GM21576 (cell line): ENCODE measurements at regions not wholly inside any gene's neighbourhood (a gene's known extent, or its start where the extent isn't known, plus 50 kb on each side); places are given as distances from the start of the nearest gene placed in this dataset.
"Not testable (repeated sequence)": the region's sequence is repeated elsewhere in the genome, so short reads cannot be mapped to it uniquely, and the experiment has no call there.

ENCODE experiments used
- ATAC-seq: cut with Tn5 transposase; IDR thresholded peaks from one replicate; pipeline ENCODE4 v1.9.1; 2021; ENCODE audit warnings: mild to moderate bottlenecking, moderate library complexity; ENCODE audit not compliant: unreplicated experiment

DNA sequence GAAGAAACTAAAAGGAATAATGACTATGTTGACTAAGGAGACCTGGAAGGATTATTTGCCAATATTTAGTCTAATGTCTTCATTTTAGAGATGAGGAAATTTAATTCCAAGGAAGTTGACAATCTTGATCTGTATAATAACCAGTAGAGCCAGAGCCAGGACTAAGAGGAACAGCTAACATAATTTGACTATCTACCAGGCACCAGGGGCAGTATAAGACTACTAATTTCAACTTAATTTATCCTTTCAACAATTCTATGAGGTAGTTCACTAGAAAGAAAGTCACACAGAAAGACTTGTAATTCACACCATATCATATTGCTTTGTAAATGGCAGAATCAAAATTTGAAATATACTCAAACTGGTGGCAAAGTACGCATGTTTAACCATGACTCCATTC is 273.0 kb upstream of the STXBP5 start:
- ATAC-seq, result no peak

- ATAC-seq, result no peak
Observed at GRCh38 chr6:146937316-146937715, 266.9 kb upstream of the STXBP5 start.

DNA sequence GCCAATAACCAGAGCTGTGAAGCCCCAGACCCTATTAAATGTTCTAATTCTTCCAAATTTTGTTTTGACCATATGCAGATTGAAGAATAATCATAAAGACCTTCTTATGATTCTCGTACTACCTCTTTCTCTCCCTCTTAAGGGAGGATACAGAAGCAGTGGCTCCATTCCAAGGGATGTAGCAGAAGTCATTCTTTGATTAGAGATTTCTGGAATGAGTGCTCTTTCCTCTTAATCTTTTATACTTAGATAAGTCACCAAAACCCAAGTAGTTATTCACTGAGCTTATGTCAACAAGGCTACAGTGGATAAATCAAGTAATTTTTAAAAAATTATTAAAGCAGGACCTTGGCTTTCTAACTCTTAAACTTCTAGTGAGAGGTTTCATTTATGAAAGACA is 266.0 kb upstream of the STXBP5 start:
- no peak for ATAC-seq

DNA sequence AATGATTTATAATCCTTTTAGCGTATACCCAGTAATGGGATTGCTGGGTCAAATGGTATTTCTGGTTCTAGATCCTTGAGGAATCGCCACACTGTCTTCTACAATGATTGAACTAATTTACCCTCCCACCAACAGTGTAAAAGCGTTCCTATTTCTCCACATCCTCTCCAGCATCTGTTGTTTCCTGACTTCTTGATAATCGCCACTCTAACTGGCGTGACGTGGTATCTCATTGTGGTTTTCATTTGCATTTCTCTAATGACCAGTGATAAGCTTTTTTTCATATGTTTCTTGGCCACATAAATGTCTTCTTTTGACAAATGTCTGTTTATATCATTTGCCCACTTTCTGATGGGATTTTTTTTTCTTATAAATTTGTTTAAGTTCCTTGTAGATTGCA is 264.8 kb upstream of the STXBP5 start:
- ATAC-seq, result not testable (repeated sequence)

DNA sequence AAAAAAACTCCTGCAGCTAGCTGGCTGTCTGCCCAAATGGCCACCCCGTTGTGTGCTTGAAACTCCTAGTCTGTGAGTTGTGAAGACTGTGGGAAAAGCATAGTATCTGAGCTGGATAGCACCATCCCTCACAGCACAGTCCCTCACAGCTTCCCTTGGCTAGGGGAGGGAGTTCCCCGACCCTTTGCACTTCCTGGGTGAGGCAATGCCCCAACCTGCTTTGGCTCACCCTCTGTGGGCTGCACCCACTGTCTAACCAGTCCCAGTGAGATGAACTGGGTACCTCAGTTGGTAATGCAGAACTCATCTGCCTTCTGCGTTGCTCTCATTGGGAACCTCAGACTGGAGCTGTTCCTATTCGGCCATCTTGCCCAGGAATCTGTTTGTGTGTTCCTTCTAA is 260.6 kb upstream of the STXBP5 start:
- ATAC-seq, result no peak

GRCh38 chr6:146944077-146944476 is 260.1 kb upstream of the STXBP5 start:
- no peak for ATAC-seq

DNA sequence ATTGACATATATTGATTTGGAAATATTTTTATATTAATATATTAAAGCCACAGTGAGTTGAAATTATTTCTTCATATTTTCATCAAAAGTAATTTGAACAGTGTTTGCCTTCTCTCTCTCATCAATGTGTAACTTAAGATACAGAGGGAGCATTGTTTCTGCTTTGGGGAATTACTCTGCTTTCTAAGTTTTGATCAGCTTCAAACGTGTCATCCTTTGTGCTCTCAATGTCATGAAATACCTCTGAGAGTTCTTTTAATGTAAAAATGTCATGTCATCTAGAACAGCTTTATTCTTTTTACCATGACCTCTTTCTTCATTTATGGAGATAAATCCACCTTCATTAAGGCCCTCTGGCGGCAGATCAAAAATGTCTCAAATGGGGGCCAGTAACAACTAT is 259.4 kb upstream of the STXBP5 start:
- ATAC-seq, result no peak

DNA sequence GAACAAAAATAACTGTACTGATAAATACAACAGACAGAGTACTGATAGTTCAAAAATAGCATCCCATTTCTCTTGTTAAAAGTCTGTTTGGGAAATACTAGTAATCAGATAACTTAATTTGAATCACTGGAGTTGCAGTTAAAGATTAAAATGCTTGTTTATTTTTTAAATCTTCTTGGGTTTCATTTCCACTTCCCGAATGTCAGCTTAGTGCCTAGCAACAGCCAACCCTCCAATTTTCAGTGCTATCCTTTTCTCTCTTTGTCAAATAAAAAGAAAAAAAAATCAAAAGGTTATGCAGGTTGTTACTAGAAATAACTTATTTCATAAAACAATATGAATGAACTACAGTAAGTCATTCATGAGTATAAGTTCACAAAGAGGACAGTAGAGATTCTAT is 257.7 kb upstream of the STXBP5 start:
- ATAC-seq, result no peak

DNA sequence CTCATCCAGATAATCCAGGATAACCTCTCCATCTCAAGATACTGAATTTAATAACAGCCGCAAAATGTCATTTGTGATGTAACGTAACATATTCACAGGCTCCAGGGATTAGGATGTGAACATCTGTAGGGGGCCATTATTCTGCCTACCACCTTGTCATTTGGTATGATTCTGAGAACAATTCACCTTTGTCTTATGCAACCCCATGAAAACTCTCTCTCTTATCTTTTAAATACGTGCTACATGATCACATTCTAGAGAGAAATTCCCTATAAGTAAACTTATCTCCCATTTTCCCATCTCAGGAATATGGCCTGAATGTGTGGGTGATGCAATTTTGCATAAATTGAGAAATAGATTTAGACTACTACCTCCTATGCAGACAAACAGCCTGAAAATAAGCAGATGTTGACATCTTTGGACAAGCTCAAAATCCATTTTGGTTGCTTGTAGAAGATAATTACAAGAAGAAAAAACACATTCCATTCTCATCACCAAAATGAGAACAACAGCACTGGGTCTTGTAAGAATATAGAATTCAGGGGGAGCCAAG is 255.4 kb upstream of the STXBP5 start:
- ATAC-seq, result no peak

DNA sequence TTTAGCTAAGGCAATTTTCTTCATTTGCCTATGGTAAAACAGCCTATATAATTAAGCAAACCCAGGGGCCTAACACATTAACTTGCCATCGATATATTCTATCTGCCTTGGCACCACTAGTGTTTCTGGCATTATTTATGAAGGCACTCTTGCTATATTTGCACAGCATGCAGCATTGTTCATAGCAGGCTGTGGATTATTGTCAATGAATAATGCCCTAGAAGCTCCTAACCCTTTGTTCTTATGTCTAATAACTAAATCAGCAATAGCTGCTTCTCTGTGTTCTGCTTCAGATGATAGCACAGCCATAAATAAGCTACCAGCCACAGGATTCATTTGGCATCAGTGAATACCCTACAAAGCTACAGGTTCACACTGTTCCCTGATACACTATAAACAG is 254.8 kb upstream of the STXBP5 start:
- ATAC-seq, result no peak

GRCh38 chr6:146950351-146950835 is 253.8 kb upstream of the STXBP5 start:
- ATAC-seq, result no peak

GRCh38 chr6:146955570-146955969 is 248.6 kb upstream of the STXBP5 start:
- ATAC-seq, result no peak

DNA sequence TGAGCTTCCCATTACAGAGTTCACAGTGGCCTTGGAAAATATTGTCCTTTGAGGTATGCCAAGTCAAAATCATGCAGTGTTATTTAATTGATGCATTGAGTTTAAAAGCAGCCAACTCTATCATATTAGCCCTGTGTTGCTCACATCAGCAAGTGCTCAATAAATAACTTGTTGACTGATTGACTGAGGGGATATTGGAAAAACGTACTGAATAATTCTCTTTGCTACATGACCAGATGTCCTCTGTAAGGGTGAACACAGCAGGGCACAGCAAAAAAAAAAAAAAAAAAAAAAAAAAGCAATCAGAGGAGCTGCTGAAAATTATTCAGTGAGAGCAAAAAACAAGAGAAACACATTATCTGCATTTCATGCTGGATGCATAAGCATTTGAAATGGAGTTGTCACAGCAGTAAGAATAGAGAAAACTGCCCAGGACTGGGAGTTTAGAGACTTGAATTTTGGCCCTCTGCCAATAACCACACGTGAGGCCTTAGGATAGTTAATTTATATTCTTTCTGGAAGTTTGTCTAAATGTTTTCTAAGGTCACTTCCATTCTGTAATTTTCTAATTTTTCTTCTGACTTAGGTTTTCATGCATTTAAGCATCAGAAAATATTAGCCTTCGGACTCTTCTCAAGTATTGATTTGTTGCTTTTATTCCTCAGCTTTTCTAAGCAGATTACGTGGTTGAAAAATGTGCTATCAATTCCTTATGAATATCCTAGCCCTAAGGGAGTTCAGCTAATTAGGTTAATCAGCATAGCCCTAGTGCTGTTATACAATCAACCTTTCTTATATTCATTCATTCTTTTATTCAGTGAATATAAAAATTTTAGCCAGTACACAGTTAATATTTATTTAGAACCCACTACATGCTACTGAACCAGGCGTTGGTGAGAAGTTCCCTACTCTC is 246.8 kb upstream of the STXBP5 start:
- ATAC-seq, result no peak

DNA sequence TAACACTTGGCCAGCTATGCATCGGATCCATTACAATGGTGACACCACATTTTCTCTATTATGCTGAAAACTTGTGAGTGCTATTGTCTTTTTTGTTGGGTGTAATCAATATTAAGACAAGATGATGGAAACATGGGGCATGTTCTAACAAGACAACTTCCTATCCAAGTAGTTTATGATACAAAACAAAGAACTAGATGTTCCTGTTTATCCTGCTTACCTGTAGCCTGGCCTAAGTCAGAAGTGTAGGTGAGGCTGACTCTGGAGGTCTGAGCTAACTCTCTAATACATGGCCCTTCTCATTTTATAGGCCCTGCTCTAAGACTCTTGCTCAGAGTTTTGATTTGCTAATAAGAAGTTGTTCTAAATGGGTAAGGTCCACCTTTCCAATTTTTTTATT is 242.4 kb upstream of the STXBP5 start:
- ATAC-seq, result no peak

- ATAC-seq, result no peak
Observed at GRCh38 chr6:146962329-146962728, 241.9 kb upstream of the STXBP5 start.

DNA sequence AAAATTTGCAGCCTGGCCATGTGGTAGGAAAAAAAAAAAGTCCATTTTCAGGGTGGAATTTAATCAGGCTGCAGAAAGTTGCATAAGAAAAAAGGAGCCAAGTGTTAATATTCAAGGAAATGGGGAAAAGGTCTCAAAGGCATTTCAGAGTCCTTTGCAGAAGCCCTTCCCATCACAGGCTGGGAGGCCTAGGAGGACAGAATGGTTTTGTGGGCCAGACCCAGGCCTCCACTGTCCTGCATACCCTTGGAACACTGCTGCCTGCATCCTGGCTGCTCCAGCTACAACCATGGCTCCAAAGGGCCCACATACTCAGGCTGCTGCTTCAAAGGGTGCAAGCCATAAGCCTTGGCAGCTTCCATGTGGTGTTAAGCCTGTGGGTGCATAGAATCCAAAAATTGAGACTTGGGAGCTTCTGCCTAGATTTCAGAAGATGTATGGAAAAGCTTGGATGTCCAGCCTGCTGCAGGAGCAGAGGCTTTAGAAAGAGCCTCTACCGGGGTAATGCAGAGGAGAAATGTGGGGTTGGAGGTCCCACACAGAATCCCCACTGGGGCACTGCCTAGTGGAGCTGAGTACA is 239.0 kb upstream of the STXBP5 start:
- ATAC-seq, result no peak

GRCh38 chr6:146968041-146968760 is 236.0 kb upstream of the STXBP5 start:
- no peak for ATAC-seq

GRCh38 chr6:146972546-146972945 is 231.7 kb upstream of the STXBP5 start:
- ATAC-seq, result no peak

GRCh38 chr6:146974351-146974750 is 229.9 kb upstream of the STXBP5 start:
- ATAC-seq, result no peak

DNA sequence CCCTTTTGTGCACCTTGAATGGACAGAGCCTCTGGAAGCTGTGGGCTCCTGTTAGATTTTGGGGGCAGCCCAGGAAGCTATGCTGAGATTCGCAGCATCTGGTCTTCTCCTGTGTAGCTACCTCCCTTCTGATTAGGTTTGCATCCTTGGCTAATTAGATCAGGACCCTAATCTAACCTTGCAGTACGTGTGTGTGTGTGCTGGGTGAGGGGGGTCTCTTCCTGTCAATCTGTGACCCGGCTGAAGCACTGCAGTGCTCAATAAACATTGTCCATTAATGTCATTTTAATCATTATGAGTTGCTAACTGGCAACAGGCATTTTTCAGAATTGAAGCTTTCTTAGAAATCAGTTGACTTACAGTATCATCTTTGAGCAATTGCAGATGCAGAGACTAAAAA is 229.1 kb upstream of the STXBP5 start:
- ATAC-seq, result no peak

- no peak for ATAC-seq
Observed at GRCh38 chr6:146980900-146981329, 223.3 kb upstream of the STXBP5 start.
